GM21526 (cell line): ENCODE measurements at regions not wholly inside any gene's neighbourhood (a gene's known extent, or its start where the extent isn't known, plus 50 kb on each side); places are given as distances from the start of the nearest gene placed in this dataset.
"Not testable (repeated sequence)": the region's sequence is repeated elsewhere in the genome, so short reads cannot be mapped to it uniquely, and the experiment has no call there.

Source experiments
- ATAC-seq: cut with Tn5 transposase; IDR thresholded peaks from one replicate; pipeline ENCODE4 v1.9.1; 2021; ENCODE audit warnings: moderate library complexity; ENCODE audit not compliant: unreplicated experiment, low FRiP score

- no peak for ATAC-seq
These were observed 50.0 kb upstream of the EMX2 start for GRCh38 chr10:117492504-117492903.

GRCh38 chr10:117488004-117488403 is 54.5 kb upstream of the EMX2 start:
- ATAC-seq = no peak

- ATAC-seq = no peak
These were observed 55.9 kb upstream of the EMX2 start for GRCh38 chr10:117486606-117487005.

GRCh38 chr10:117483056-117483590 is 59.4 kb upstream of the EMX2 start:
- ATAC-seq = no peak

DNA sequence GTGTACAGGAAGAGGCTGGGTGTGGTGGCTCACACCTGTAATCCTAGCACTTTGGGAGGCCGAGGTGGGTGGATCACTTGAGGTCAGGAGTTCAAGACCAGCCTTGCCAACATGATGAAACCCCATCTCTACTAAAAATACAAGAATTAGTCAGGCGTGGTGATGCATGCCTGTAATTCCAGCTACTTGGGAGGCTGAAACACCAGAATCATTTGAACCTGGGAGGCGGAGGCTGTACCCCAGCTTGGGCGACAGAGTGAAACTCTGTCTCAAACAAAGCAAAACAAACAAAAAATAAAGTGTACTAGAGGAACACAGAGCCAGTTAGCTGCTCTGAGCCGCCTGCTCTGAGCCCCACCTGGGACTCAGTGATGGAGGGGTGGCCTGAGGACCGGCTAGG is 61.5 kb upstream of the EMX2 start:
- not testable (repeated sequence) for ATAC-seq

DNA sequence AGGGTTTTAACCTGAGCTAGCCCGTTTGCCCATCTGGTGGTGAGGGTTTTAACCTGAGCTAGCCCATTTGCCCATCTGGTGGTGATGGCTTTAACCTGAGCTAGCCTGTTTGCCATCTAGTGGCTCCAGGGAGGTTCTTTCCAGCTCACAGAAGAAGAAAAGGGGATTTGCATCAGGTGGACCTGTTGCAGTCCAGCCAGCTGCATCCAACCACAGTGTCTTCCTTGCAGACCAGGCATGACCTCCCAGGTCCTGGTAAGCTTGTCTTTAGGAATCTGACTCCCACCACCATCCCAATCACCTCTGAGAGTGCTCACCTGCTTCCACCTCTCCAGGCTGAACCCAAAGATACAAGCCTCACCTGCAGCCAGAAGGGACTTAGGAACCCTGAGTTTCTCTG is 62.4 kb upstream of the EMX2 start:
- no peak for ATAC-seq

GRCh38 chr10:117477961-117478670 is 64.4 kb upstream of the EMX2 start:
- no peak for ATAC-seq

- ATAC-seq = no peak
These were observed 65.2 kb upstream of the EMX2 start for GRCh38 chr10:117477211-117477947.

GRCh38 chr10:117476716-117477115 is 65.8 kb upstream of the EMX2 start:
- no peak for ATAC-seq

- no peak for ATAC-seq
These were observed 66.3 kb upstream of the EMX2 start for GRCh38 chr10:117476281-117476680.

GRCh38 chr10:117472872-117473271 is 69.7 kb upstream of the EMX2 start:
- no peak for ATAC-seq

GRCh38 chr10:117471344-117471874 is 71.1 kb upstream of the EMX2 start:
- no peak for ATAC-seq

DNA sequence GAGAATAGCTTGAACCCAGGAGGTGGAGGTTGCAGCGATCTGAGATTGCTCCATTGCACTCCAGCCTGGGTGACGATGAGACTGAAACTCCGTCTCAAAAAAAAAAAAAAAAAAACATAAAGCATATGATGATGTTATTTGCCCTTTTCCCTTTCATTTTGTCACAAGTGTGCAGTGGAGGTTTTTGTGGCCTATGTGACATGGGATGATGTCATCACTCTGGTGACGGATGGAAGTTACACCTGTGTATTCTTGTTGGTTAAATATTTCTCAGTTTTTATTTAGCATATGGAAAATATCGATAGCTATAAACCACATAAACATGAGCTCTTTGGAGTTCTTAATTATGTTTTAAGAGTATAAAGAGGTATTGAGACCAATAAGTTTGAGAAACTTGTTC is 71.8 kb upstream of the EMX2 start:
- ATAC-seq = no peak

DNA sequence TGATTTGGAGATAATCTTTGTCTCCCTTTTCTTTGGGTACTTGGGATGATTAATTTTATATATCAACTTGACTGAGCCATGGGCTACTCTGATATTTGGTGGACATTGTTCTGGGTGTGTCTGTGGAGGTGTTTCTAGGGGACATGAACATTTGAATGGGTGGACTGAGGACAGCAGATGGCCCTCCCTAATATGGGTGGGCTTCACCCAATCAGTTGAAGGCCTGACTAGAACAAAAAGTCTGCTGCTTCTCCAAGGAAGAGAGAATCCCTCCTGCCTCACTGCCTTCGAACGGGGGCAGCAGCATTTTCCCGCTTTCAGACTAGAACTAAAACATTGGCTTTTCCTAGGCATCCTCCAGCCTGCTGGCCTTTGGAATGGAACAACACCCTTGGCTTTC is 73.9 kb upstream of the EMX2 start:
- no peak for ATAC-seq

GRCh38 chr10:117464176-117464575 is 78.4 kb upstream of the EMX2 start:
- no peak for ATAC-seq

DNA sequence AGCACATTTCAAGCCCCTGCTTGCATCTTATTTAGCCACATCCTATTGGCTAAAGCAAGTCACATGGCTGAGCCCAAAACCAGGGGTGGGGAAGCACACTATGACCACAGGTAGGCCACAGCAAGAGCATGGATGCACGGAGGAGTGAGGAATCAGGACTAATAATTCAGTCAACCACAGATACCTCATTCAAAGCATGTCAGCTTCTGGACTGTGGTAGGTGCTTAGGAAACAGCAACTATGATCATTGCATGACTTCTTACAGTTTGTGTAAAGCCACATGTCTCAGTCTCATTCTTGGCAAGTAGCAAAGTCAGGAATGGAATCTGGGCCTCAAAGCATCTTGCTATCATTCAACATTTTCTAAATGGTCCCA is 79.0 kb upstream of the EMX2 start:
- no peak for ATAC-seq

- ATAC-seq = no peak
These were observed 79.6 kb upstream of the EMX2 start for GRCh38 chr10:117462816-117463544.

DNA sequence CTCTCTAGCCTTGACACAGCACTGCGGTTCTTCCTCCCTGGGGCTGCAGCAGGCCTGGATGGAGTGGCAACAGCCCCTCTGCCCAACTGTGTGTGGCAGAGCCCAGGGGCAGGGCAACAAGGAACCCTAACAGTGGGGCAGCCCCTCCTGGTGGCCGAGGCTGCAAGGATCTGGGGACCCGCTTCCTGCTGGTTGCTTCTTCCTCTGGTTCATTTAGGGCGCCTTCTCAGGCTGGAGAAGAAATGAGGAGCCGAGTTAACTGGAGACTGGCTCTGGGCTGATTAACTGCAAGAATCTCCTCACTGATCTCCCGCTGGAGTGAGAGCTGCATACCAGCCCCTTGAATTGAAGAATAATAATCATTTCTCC is 80.1 kb upstream of the EMX2 start:
- no peak for ATAC-seq

- ATAC-seq = no peak
These were observed 80.7 kb upstream of the EMX2 start for GRCh38 chr10:117461766-117462423.

DNA sequence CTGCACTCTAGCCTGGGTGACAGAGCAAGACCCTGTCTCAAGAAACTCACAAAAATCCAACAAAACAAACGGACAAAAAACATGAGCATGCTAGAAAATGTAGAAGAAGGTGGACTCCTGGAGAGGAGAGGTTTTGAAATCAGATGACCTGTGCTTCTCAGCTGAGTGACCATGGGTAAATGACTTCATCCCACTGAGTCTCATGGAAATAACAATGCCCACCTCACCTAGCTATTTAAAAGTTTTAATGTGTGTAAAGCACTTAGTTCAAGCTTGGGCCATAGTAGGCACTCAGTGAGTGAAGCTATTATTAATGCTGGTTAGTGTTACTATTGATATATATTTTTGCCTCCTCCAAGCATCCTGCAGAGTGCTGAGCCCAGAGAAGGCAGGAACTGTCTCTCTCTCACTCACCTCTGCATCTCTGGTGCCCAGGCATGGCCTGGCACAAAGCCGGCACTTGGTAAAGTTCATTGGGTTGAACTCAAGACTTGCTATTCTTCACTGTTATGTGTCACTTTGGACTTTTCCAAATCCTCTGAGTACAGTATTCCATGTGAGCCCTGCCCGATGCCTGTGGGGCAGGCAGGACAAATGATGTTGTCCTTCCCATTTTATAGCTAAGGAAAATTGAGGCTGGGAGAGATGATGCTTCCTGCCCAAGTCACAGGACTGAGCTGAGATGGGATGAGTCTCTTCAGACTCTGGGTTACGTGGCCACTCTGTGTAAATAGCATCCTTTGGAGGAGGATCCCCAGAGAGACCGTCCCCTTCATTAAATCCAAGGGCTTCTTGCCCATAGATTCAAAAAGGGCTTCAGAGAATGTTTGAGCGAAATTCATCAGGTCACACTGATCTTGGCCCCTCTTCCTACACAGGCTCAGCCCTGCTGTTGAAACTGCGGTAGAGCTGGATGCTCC is 81.4 kb upstream of the EMX2 start:
- ATAC-seq = no peak
